ENCODE measurements at regions not wholly inside any gene's neighbourhood (a gene's known extent, or its start where the extent isn't known, plus 50 kb on each side); places are given as distances from the start of the nearest gene placed in this dataset.

- Histone ChIP-seq H3K9me3 (no peaks in the 10 kb centered on the region), H3K36me3 (no peaks in the 10 kb centered on the region), H3K27ac (peak overlapping the region; percentile 61 to 73 (median 70)), H3K4me1 (peaks cover 14 to 26% of the 10 kb centered on the region in 2 donors), H3K27me3 (no peaks in the 10 kb centered on the region), H3K4me3 (no peak overlapping the region)
- intact Hi-C loops (cut with DNase I; ENCODE audit: low total_unique reads) (no loop called here), in situ Hi-C loops (cut with MboI; ENCODE audit: low sequenced_read_pairs in 4 of 4) (no loop called here)
- no peak for DNase-seq
- TF ChIP-seq POLR2A (IDR thresholded peaks at IDR 0.05) (no peak), CTCF (IDR thresholded peaks at IDR 0.05 in 4 of 5, conservative IDR thresholded peaks at IDR 0.05 in 1 of 5) (no peak)
- no peak for ATAC-seq
These were observed 154.8 kb downstream of the TMX1 start for GRCh38 chr14:51394804-51395203.

GRCh38 chr14:51395361-51395849 is 155.4 kb downstream of the TMX1 start:
- Histone ChIP-seq H3K27me3 (no peaks in the 10 kb centered on the region), H3K4me1 (peaks cover 14 to 26% of the 10 kb centered on the region in 2 donors), H3K9me3 (no peaks in the 10 kb centered on the region), H3K4me3 (no peak overlapping the region), H3K36me3 (no peaks in the 10 kb centered on the region), H3K27ac (peak overlapping the region; percentile 61 to 73 (median 70))
- in situ Hi-C loops (cut with MboI; ENCODE audit: low sequenced_read_pairs in 4 of 4) (no loop called here), intact Hi-C loops (cut with DNase I; ENCODE audit: low total_unique reads) (no loop called here)
- ATAC-seq (peak; percentile 43 to 49), DNase-seq (peak; percentile 11 to 56)
- TF ChIP-seq CTCF (IDR thresholded peaks at IDR 0.05 in 4 of 5, conservative IDR thresholded peaks at IDR 0.05 in 1 of 5) (no peak), POLR2A (IDR thresholded peaks at IDR 0.05) (no peak)

GRCh38 chr14:51396222-51396815 is 156.3 kb downstream of the TMX1 start:
- no peaks in the 10 kb centered on the region for H3K9me3 ChIP-seq
- H3K36me3 ChIP-seq: no peaks in the 10 kb centered on the region
- peaks cover 19 to 33% of the 10 kb centered on the region in 2 donors for H3K4me1 ChIP-seq
- peak overlapping the region; percentile 61 to 73 (median 70) for H3K27ac ChIP-seq
- no peak overlapping the region for H3K4me3 ChIP-seq
- intact Hi-C loops (cut with DNase I; ENCODE audit: low total_unique reads): no loop called here
- ATAC-seq (peak; percentile 48 to 53), DNase-seq (peak; percentile 12 to 31)
- in situ Hi-C loops (cut with MboI; ENCODE audit: low sequenced_read_pairs in 4 of 4): no loop called here
- no peaks in the 10 kb centered on the region for H3K27me3 ChIP-seq
- no peak for TF ChIP-seq CTCF (IDR thresholded peaks at IDR 0.05 in 4 of 5, conservative IDR thresholded peaks at IDR 0.05 in 1 of 5)

- Histone ChIP-seq H3K4me3 (no peak overlapping the region), H3K27me3 (no peaks in the 10 kb centered on the region), H3K36me3 (no peaks in the 10 kb centered on the region), H3K27ac (peak overlapping the region in 1 of 4 donors; percentile 12), H3K4me1 (peaks cover 19 to 41% of the 10 kb centered on the region in 2 donors), H3K9me3 (no peaks in the 10 kb centered on the region)
- TF ChIP-seq CTCF (IDR thresholded peaks at IDR 0.05 in 4 of 5, conservative IDR thresholded peaks at IDR 0.05 in 1 of 5): no peak
- TF ChIP-seq POLR2A (IDR thresholded peaks at IDR 0.05): no peak
- no peak for ATAC-seq
- in situ Hi-C loops (cut with MboI; ENCODE audit: low sequenced_read_pairs in 4 of 4) (no loop called here), intact Hi-C loops (cut with DNase I; ENCODE audit: low total_unique reads) (no loop called here)
- no peak for DNase-seq
These were observed 158.9 kb downstream of the TMX1 start for GRCh38 chr14:51398898-51399297.

- peaks cover 13 to 33% of the 10 kb centered on the region in 2 donors for H3K4me1 ChIP-seq
- H3K36me3 ChIP-seq: no peaks in the 10 kb centered on the region
- H3K27me3 ChIP-seq: no peaks in the 10 kb centered on the region
- DNase-seq (no peak), ATAC-seq (no peak)
- intact Hi-C loops (cut with DNase I; ENCODE audit: low total_unique reads) (no loop called here), in situ Hi-C loops (cut with MboI; ENCODE audit: low sequenced_read_pairs in 4 of 4) (no loop called here)
- TF ChIP-seq POLR2A (IDR thresholded peaks at IDR 0.05) (no peak), CTCF (IDR thresholded peaks at IDR 0.05 in 4 of 5, conservative IDR thresholded peaks at IDR 0.05 in 1 of 5) (no peak)
- H3K4me3 ChIP-seq: no peak overlapping the region
- no peak overlapping the region for H3K27ac ChIP-seq
- H3K9me3 ChIP-seq: no peaks in the 10 kb centered on the region
These were observed 160.1 kb downstream of the TMX1 start for GRCh38 chr14:51400139-51400538.

Data from gastrocnemius medialis (tissue), 4 donors.